HS-5 (cell line): ENCODE measurements at regions not wholly inside any gene's neighbourhood (a gene's known extent, or its start where the extent isn't known, plus 50 kb on each side); places are given as distances from the start of the nearest gene placed in this dataset.
A peak's percentile ranks its signal among the peaks of the same experiment; 100 is the strongest.
"Not testable (repeated sequence)": the region's sequence is repeated elsewhere in the genome, so short reads cannot be mapped to it uniquely, and the experiment has no call there.

Experiments
- DNase-seq: peaks from one replicate; pipeline ENCODE4 v3.0.0-alpha.2; 2012; ENCODE audit warnings: low read depth

DNA sequence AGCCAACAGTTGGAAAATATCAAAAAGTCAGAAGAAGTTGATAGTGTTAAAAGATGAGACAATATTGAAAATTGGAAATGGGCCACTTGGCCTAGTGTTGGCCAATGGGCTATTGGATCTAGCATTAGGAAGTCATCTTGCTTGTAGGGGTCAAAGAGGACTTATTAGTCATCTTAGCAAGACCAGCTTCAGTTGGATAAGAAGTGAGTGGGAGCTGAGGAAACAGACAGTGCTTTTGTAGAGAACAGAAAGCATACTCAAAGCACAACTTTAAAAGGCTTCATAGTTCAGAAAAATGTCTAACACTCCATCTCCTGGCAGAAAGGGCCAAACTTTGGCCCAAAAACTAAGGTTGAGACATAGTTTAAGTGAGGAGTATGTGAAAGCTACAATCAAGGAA lies 139.9 kb upstream of the PKN2 start:
- no peak for DNase-seq

- DNase-seq = no peak
Observed at GRCh38 chr1:88549536-88549935, 134.5 kb upstream of the PKN2 start.

- DNase-seq = no peak
Observed at GRCh38 chr1:88552226-88552625, 131.8 kb upstream of the PKN2 start.

DNA sequence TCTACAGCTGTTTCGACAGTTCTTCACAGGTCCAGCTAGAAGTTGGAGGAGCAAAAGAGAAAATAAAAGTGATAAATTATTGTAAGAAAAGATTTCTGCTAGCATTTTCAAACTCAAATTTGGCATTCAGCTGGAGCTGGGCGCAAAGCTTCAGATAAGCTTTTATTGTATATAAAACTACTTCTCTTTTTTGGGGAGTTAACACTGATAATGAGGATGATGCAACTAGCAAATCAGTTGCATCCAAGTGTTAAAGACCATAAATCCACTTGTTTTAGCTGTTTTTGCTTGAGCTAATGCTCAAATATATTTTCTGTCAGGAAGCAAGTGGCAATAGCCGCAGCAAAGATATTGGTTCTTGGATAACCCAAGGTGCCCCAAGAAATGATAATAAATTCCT lies 127.1 kb upstream of the PKN2 start:
- no peak for DNase-seq

DNA sequence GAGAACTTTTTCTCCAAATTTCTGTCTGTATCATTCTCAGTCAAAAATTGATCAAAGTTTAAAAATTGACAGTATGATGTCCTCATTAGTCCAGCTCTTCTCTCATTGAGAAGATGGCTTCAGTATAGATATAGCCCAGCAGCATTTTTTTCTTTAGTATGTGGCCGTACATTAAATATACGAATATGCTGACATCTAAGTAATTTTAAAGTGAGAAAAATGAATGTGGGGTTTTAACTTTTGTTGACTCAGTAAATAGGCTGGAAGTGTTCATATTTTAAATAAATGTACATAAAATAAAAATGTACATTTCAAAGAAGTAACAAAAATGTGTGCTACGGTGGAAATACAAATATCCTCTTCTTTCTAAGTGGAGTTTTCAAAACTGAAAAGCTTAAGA lies 123.5 kb upstream of the PKN2 start:
- DNase-seq = no peak

GRCh38 chr1:88562991-88563390 lies 121.1 kb upstream of the PKN2 start:
- no peak for DNase-seq

DNA sequence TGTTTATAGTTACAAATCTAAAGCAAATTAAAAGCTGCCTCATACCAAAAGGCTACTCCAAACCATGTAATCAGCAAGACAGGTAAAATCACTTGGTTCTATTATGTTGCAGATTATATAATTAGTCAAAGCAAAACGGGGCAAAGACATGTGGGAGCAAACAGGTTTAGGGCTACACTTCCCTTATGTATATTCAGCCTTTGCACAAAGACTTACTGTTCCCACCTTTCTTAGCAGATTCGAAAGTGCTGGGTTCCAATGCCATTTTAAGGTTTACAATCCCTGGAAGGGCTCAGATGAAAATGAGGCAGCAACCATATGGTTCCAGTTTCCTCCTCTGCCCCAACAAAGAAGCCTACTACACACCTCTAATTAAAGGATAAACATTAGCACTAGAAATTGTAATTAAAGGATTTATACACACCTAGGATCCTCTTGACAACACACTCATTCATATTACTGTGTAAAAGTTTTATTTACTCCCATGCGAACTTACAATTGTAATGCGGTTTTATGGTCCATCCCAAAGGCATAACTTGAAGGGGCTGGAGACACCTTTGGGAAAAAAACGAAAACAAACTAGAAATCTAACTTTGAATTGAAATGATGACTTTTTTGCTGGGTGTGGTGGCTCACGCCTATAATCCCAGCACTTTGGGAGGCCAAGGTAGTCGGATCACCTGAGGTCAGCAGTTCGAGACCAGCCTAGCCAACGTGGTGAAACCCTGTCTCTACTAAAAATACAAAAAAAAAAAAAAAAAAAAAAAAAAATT lies 117.3 kb upstream of the PKN2 start:
- no peak for DNase-seq

- no peak for DNase-seq
Observed at GRCh38 chr1:88571506-88571905, 112.6 kb upstream of the PKN2 start.

DNA sequence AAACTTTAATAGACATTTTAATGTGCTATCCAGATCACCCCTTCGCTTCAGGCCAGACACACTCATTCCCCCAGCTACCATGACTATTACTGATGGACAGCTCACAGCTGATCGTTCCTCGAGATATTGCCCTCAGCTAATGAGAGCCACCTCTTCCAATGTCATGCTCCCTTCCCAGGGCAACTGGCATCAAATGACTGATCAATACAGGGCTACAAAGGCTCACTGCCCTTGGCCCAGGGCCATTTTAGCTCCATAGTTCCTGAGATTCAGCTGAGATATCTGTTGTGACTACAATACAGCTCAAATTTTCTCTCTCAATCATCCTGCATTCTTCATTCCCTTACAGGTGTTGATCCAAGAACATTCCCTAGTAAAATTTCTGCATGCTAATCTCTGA lies 104.5 kb upstream of the PKN2 start:
- DNase-seq = no peak

DNA sequence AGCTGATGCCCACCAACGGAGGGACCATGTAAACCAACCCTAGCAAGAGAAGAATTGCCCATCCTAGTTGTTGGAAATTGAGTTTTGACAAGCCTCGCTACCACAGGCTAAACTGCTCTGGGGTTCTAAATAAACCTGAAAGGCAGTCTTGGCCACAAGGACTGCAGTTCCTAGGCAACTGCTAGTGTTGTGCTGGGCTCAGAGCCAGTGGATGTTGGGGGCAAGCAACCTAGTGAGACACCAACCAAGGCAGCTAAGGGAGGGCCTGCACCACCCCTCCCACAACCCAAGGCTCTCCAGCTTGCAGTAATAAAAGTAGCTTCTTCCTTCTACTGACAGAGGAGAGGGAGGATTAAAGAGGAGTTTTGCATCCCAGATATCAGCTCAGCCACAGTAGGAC lies 102.4 kb upstream of the PKN2 start:
- DNase-seq = no peak

- DNase-seq = no peak
Observed at GRCh38 chr1:88593358-88593757, 90.7 kb upstream of the PKN2 start.

DNA sequence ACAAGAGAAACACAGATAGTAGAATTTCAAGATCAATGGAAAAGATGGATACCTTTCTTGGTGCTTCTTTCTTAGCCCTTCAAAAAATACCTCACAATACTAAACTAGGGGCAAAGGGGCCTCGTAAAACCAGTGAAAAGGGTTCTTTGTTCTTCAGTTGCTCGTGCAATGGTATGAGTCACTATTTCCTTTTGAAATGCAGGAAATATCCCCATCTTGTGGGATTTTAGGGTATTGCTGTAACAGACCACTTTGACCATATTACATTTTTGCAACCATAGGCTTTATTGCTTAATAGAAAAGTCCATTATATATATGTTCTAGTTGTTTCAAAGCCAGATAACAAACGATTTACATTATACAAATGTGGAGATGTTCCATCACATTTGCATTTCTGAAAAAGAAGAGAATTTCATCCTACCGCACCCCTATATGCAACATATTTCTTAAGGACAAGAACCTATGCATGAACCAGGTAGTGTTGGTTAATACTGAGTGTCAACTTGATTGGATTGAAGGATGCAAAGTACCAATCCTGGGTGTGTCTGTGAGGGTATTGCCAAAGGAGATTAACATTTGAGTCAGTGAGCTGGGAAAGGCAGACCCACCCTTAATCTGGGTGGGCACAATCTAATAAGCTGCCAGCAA lies 88.6 kb upstream of the PKN2 start:
- DNase-seq = peak; percentile 52

- not testable (repeated sequence) for DNase-seq
Observed at GRCh38 chr1:88597973-88598372, 86.1 kb upstream of the PKN2 start.

DNA sequence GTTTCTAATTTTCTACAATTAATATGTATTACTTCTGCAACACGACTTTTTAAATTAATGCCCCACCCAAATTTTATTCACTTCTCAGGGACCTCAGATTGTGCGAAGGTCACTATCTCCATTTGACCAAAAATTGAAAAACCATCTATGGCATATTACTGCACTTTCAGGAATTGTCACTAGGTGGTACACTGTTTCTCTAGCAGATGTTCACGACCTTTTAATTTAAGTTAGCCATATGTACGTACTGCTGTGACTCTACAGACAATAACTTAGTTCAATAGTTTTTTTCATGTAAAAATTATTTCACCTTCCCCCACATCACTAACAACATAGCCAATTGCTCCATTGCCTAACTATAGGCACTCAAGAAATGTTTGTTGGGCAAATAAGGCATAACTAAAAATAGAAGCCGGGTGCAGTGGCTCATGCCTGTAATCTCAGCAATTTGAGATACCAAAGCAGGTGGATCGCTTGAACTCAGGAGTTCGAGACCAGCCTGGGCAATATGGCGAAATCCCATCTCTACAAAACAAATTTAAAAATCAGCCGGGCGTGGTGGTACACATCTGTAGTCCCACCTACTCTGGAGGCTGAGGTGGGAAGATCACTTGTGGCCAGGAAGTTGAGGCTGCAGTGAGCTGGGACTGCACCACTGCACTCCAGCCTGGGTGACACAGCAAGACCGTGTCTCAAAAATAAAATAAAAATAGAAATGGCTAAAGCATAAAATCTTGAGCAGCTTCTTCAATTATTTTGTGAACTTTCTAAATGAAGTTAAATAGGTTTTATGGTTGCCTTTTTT lies 75.7 kb upstream of the PKN2 start:
- DNase-seq = peak; percentile 31

GRCh38 chr1:88609051-88609450 lies 75.0 kb upstream of the PKN2 start:
- no peak for DNase-seq

DNA sequence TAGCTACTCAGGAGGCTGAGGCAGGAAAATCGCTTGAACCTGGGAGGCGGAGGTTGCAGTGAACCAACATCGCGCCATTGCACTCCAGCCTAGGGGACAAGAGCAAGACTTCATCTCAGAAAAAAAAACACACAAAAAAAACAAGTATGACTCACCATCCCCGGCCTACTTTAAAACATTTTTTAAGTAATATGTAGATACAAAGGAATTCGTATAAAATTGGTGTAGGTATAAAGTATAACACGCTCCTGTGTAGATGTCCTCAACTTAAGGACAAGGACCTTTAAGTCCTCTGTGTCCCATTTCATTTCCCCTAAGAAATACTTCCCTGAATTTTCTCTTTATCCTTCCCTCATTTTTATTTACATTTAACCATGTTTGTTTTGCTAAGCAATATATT lies 73.4 kb upstream of the PKN2 start:
- DNase-seq = no peak

DNA sequence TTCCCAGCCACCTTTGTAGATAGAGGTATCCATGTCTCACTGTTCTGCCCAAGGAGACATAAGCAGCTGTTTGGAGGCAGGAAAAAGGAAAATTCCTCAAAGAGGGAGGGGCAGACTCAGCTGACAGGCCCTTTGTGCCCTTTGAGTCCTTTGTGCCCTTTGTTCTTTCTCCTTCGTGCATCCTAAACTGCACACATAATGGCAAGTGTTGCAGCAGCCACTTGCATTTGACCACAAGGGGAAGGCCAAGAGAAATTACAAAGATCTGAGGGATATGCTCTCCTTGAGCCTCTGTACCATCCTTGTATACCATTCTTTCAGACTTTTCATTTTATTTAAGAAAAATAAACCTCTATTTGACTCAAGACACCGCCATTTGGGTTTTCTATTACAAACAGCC lies 71.8 kb upstream of the PKN2 start:
- no peak for DNase-seq

GRCh38 chr1:88612773-88613172 lies 71.3 kb upstream of the PKN2 start:
- no peak for DNase-seq

GRCh38 chr1:88618331-88618730 lies 65.7 kb upstream of the PKN2 start:
- no peak for DNase-seq

DNA sequence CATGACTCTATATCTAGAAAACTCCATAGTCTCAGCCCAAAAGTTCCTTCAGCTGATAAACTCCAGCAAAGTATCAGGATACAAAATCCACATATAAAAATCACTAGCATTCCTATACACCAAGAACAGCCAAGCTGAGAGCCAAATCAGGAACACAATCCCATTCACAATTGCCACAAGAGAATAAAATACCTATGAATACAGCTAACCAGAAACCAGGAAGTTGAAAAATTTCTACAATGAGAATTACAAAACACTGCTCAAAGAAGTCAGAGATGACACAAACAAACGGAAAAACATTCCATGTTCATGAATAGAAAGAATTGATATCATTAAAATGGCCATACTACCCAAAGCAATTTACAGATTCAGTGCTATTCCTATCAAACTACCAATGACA lies 61.0 kb upstream of the PKN2 start:
- DNase-seq = peak; percentile 25
